ENCODE measurements at regions not wholly inside any gene's neighbourhood (a gene's known extent, or its start where the extent isn't known, plus 50 kb on each side); places are given as distances from the start of the nearest gene placed in this dataset.

DNA sequence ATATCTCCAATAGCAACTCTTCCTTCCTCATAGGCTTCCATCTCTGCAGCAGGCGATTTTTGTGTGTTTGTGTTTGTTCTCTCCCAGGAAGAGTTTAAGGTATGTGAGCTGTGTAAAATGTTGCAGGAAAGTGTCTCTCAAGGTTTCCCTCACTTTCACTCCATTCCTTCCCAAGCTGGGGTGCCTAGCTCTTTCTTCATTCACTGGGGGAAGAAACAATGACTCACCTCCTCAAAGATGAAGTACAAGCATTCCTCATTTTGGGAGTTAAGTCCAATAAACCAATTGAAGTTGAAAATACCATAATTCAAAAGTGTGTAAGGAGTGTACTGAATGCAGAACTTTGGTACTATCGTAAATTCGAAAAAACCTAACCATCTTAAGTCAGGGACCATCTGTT lies 422.7 kb upstream of the CFAP20DC start:
- TF ChIP-seq, protein P1, sequence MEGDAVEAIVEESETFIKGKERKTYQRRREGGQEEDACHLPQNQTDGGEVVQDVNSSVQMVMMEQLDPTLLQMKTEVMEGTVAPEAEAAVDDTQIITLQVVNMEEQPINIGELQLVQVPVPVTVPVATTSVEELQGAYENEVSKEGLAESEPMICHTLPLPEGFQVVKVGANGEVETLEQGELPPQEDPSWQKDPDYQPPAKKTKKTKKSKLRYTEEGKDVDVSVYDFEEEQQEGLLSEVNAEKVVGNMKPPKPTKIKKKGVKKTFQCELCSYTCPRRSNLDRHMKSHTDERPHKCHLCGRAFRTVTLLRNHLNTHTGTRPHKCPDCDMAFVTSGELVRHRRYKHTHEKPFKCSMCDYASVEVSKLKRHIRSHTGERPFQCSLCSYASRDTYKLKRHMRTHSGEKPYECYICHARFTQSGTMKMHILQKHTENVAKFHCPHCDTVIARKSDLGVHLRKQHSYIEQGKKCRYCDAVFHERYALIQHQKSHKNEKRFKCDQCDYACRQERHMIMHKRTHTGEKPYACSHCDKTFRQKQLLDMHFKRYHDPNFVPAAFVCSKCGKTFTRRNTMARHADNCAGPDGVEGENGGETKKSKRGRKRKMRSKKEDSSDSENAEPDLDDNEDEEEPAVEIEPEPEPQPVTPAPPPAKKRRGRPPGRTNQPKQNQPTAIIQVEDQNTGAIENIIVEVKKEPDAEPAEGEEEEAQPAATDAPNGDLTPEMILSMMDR (IDR thresholded peaks at IDR 0.05; ENCODE audit: insufficient read depth, low read depth, low read length), result no peak
- TF ChIP-seq EZH2 (IDR thresholded peaks at IDR 0.05; ENCODE audit: insufficient read depth, low read length), result no peak
